ENCODE measurements at regions not wholly inside any gene's neighbourhood (a gene's known extent, or its start where the extent isn't known, plus 50 kb on each side); places are given as distances from the start of the nearest gene placed in this dataset.

DNA sequence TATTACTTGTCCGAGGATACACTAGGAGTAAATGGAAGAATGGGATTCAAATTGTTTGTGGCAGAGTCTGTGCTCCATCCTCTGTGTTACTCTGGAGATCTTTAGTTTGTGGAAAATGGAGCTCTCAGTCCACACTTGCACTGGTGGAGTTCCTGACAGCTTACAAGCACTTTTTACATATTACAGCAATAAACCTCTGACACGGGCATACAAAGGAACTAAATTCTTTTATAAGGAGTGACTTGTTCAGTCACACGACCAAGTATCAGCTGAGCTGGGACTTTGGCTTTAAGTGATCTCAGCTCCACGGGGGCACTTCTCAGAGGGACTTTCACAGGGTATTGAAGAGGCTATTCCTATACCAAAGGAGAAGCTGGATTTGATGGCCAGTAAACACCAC is 417.5 kb downstream of the LRIG3 start:
- Histone ChIP-seq H3K27ac (no peak overlapping the region), H3K9me3 (no peaks in the 10 kb centered on the region), H3K27me3 (no peaks in the 10 kb centered on the region), H3K4me3 (no peak overlapping the region), H3K36me3 (no peaks in the 10 kb centered on the region), H3K4me1 (no peaks in the 10 kb centered on the region)
- DNase-seq, result no peak
- intact Hi-C loops (cut with DNase I; ENCODE audit: low total_unique reads), result no loop called here
- TF ChIP-seq, protein P1, sequence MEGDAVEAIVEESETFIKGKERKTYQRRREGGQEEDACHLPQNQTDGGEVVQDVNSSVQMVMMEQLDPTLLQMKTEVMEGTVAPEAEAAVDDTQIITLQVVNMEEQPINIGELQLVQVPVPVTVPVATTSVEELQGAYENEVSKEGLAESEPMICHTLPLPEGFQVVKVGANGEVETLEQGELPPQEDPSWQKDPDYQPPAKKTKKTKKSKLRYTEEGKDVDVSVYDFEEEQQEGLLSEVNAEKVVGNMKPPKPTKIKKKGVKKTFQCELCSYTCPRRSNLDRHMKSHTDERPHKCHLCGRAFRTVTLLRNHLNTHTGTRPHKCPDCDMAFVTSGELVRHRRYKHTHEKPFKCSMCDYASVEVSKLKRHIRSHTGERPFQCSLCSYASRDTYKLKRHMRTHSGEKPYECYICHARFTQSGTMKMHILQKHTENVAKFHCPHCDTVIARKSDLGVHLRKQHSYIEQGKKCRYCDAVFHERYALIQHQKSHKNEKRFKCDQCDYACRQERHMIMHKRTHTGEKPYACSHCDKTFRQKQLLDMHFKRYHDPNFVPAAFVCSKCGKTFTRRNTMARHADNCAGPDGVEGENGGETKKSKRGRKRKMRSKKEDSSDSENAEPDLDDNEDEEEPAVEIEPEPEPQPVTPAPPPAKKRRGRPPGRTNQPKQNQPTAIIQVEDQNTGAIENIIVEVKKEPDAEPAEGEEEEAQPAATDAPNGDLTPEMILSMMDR (IDR thresholded peaks at IDR 0.05), result no peak

DNA sequence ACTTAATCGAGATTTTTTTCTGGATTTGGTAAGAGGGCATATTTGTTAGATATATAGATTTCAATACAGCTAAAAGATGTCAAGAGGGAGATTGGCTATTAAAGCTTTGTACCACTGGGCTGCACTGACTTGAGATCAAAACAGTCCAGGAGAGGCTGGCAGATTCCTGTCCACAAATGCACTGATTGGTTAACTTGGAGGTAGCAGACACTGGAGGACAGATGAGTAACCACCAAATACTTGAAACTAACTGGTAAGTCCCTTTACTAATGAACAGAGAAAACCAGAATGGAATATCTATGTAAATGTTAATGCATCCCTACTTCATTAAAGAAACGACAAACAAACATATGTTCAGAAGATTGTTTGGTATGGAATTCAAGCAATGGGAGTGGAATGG is 416.6 kb downstream of the LRIG3 start:
- Histone ChIP-seq H3K4me3 (no peak overlapping the region), H3K27me3 (no peaks in the 10 kb centered on the region), H3K9me3 (no peaks in the 10 kb centered on the region), H3K36me3 (no peaks in the 10 kb centered on the region), H3K4me1 (no peaks in the 10 kb centered on the region), H3K27ac (no peak overlapping the region)
- TF ChIP-seq, protein P1 (IDR thresholded peaks at IDR 0.05), result no peak
- no peak for DNase-seq
- intact Hi-C loops (cut with DNase I; ENCODE audit: low total_unique reads), result no loop called here

DNA sequence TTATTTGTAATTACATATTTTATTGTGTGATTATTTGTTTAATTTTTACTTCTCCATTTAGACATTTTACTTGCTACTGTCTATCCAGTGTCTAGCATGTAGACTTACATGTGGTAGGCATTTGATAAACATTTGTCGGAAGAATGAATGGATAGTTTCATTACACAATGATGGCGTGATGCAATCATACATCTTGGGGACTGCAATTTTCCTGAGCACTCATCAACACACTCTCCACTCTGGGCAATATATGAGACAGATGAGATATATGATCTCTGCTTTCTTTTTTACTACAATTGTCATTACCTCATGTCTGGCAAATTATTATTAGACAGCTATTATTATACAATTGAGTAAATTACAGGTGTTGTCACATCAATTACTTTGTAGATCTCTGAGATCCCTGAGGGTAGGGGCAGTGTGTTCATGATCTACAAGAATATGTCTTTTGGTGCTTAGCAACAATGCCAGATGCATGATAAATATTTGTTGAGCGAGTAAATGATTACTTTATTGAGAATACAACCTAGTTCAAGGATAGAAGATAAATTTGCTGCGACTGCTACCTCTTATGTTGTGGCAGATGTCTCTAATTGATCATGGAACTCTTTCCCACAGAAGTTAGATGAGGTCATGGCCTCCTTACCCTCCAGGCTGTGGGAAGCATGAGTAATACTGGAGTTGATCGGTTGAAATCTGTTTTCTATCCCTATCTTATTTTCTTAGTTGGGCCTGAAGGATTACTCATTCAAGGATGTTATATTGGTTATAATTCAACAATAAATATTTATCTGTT is 416.0 kb downstream of the LRIG3 start:
- no peak overlapping the region for H3K4me3 ChIP-seq
- DNase-seq, result no peak
- no peaks in the 10 kb centered on the region for H3K36me3 ChIP-seq
- no peaks in the 10 kb centered on the region for H3K4me1 ChIP-seq
- TF ChIP-seq, protein P1 (IDR thresholded peaks at IDR 0.05), result no peak
- H3K9me3 ChIP-seq, result peaks cover 0 to 3% (median 0%) of the 10 kb centered on the region in 3 donors
- H3K27me3 ChIP-seq, result no peaks in the 10 kb centered on the region
- intact Hi-C loops (cut with DNase I; ENCODE audit: low total_unique reads), result no loop called here
- H3K27ac ChIP-seq, result no peak overlapping the region

DNA sequence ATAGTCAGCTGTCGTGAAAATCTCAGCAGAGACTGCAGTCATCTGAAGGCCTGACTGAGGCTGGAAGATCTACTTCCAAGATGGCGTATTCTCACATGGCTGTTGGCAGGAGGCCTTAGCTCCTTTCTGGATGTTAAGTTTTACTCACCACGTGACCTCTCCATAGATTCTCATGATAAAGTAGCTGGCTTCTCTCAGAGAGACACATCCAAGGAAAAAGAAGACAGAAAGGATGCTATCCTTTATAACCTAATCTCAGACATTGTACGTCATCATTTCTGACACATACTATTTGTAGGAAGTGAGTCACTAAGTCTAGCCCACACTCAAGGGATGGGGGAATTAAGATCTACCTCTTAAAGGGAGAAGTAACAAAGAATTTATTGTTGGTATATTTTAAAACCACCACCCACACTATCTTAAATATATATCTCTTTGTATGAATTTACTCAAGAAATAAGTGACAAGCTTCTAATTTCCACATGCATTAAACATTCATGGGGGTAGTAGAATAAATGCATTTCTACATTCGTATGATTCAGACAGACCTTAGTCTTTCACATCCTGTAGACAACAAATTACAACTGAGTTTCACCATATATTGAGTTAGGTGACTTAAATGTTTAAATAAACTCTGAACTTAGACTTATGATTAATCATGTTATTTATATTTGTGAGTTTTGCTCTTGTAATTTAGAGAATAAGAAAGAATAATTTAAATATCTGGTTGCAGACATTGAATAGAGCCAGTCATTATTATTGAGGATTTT is 411.0 kb downstream of the LRIG3 start:
- Histone ChIP-seq H3K9me3 (peaks cover 0 to 3% (median 0%) of the 10 kb centered on the region in 3 donors), H3K36me3 (no peaks in the 10 kb centered on the region), H3K27ac (no peak overlapping the region), H3K4me1 (no peaks in the 10 kb centered on the region), H3K27me3 (no peaks in the 10 kb centered on the region), H3K4me3 (no peak overlapping the region)
- intact Hi-C loops (cut with DNase I; ENCODE audit: low total_unique reads), result no loop called here
- TF ChIP-seq, protein P1 (IDR thresholded peaks at IDR 0.05), result no peak
- no peak for DNase-seq

DNA sequence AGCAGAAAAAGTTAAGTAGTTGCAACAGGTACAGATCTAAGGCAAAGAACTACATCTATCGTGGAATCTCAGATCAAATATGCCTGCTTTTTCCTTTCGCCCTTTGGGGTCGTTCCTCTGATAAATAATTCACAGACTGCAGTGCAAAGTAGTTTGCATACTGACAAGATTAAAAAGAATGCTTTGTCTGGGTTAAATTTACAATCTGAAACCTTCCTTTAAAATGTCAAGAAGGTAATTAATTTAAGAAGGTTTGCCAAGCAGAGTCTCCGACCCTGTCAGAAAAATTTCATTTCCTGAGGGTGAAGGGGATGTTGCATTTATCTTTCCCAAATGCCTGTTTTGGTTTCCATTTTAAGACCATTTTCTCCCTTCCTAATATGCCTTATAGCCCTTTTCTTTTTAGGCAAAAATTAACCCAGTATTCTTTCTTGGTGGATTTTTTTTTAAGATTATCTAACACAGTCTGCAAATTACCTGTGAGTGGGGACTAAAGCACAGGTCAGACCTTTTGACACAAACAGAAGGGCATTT is 406.9 kb downstream of the LRIG3 start:
- Histone ChIP-seq H3K4me1 (no peaks in the 10 kb centered on the region), H3K9me3 (peaks cover 0 to 17% (median 4%) of the 10 kb centered on the region in 3 donors), H3K27me3 (no peaks in the 10 kb centered on the region), H3K27ac (no peak overlapping the region), H3K4me3 (no peak overlapping the region), H3K36me3 (no peaks in the 10 kb centered on the region)
- TF ChIP-seq, protein P1 (IDR thresholded peaks at IDR 0.05), result no peak
- no peak for DNase-seq
- intact Hi-C loops (cut with DNase I; ENCODE audit: low total_unique reads), result no loop called here
